ENCODE measurements at regions not wholly inside any gene's neighbourhood (a gene's known extent, or its start where the extent isn't known, plus 50 kb on each side); places are given as distances from the start of the nearest gene placed in this dataset.
"Not testable (repeated sequence)": the region's sequence is repeated elsewhere in the genome, so short reads cannot be mapped to it uniquely, and the experiment has no call there.

GRCh38 chr6:141752677-141753076, 380.0 kb upstream of the GJE1 start:
- TF ChIP-seq, protein P1, sequence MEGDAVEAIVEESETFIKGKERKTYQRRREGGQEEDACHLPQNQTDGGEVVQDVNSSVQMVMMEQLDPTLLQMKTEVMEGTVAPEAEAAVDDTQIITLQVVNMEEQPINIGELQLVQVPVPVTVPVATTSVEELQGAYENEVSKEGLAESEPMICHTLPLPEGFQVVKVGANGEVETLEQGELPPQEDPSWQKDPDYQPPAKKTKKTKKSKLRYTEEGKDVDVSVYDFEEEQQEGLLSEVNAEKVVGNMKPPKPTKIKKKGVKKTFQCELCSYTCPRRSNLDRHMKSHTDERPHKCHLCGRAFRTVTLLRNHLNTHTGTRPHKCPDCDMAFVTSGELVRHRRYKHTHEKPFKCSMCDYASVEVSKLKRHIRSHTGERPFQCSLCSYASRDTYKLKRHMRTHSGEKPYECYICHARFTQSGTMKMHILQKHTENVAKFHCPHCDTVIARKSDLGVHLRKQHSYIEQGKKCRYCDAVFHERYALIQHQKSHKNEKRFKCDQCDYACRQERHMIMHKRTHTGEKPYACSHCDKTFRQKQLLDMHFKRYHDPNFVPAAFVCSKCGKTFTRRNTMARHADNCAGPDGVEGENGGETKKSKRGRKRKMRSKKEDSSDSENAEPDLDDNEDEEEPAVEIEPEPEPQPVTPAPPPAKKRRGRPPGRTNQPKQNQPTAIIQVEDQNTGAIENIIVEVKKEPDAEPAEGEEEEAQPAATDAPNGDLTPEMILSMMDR (IDR thresholded peaks at IDR 0.05; ENCODE audit: extremely low read depth, insufficient read depth, missing control alignments), result no peak
- in situ Hi-C loops (cut with MboI; ENCODE audit: low pct_unique_long_range_greater_than_20kb, low sequenced_read_pairs, unreplicated experiment), result no loop called here
- DNase-seq (ENCODE audit: low spot score), result peak; percentile 10

GRCh38 chr6:141746324-141746723, 386.4 kb upstream of the GJE1 start:
- DNase-seq (ENCODE audit: low spot score); in situ Hi-C loops (cut with MboI; ENCODE audit: low pct_unique_long_range_greater_than_20kb, low sequenced_read_pairs, unreplicated experiment): not testable (repeated sequence)

DNA sequence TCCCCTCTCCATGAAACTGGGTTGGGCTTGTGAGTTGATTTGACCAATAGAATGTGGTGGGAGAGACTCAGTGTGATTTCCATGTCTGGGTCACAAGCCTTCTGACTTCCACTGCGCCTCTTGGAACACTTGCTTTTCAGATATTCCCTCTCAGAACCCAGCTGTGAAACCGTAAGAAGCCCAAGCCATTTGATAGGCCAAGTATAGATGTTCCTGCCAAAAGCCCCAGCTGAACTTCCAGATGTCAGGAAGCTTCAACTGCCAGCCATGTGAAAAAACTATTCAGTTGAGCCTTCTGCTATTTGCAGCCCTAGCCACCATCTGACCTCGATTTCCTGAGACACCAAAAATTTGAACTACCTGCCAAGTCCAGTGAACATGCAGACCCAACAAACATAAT, 387.8 kb upstream of the GJE1 start:
- no peak for DNase-seq (ENCODE audit: low spot score)
- in situ Hi-C loops (cut with MboI; ENCODE audit: low pct_unique_long_range_greater_than_20kb, low sequenced_read_pairs, unreplicated experiment), result no loop called here
- TF ChIP-seq, protein P1 (IDR thresholded peaks at IDR 0.05; ENCODE audit: extremely low read depth, insufficient read depth, missing control alignments), result no peak

GRCh38 chr6:141744194-141744925, 388.4 kb upstream of the GJE1 start:
- TF ChIP-seq, protein P1 (IDR thresholded peaks at IDR 0.05; ENCODE audit: extremely low read depth, insufficient read depth, missing control alignments), result no peak
- in situ Hi-C loops (cut with MboI; ENCODE audit: low pct_unique_long_range_greater_than_20kb, low sequenced_read_pairs, unreplicated experiment), result no loop called here
- DNase-seq (ENCODE audit: low spot score), result no peak

- TF ChIP-seq, protein P1 (IDR thresholded peaks at IDR 0.05; ENCODE audit: extremely low read depth, insufficient read depth, missing control alignments), result no peak
Measured at GRCh38 chr6:141736104-141736503, 396.6 kb upstream of the GJE1 start.

DNA sequence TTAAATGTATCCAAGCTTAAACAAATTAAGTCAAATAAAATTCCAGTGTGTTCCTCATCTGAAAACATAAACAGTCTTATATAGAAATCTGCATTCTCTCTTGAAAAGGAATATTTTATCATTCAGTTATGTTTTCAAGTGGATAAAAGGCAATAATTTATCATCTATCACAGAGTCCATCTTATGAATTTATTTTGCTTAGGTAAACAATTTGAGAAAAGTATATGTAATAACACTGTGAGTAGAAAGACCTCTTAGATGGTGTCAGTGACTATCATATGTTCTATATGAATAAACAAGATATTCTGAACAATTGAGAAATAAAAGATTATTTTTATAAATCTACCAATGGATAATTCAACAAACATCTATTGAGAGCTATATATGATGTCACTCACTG, 397.6 kb upstream of the GJE1 start:
- no peak for DNase-seq (ENCODE audit: low spot score)
- in situ Hi-C loops (cut with MboI; ENCODE audit: low pct_unique_long_range_greater_than_20kb, low sequenced_read_pairs, unreplicated experiment), result no loop called here
- TF ChIP-seq, protein P1 (IDR thresholded peaks at IDR 0.05; ENCODE audit: extremely low read depth, insufficient read depth, missing control alignments), result no peak

More at GRCh38 chr6:141736104-141736503, 396.6 kb upstream of the GJE1 start:
- no peak for DNase-seq (ENCODE audit: low spot score)
- in situ Hi-C loops (cut with MboI; ENCODE audit: low pct_unique_long_range_greater_than_20kb, low sequenced_read_pairs, unreplicated experiment), result no loop called here

GRCh38 chr6:141734071-141734840, 398.5 kb upstream of the GJE1 start:
- in situ Hi-C loops (cut with MboI; ENCODE audit: low pct_unique_long_range_greater_than_20kb, low sequenced_read_pairs, unreplicated experiment), result no loop called here
- TF ChIP-seq, protein P1 (IDR thresholded peaks at IDR 0.05; ENCODE audit: extremely low read depth, insufficient read depth, missing control alignments), result no peak

More at GRCh38 chr6:141734071-141734840, 398.5 kb upstream of the GJE1 start:
- no peak for DNase-seq (ENCODE audit: low spot score)
